Motor neuron (in vitro differentiated cells): ENCODE measurements at regions not wholly inside any gene's neighbourhood (a gene's known extent, or its start where the extent isn't known, plus 50 kb on each side); places are given as distances from the start of the nearest gene placed in this dataset.

ENCODE experiments used
- ATAC-seq, 8 experiments: fragments of 200-7000 bp; cut with Tn5 transposase; replicated peaks in 6 of 8; 2 replicates each; pipeline ENCODE4 v1.8.0; 2021; ENCODE audit warnings: mild to moderate bottlenecking in 8 of 8, moderate library complexity in 8 of 8
- H3K27ac ChIP-seq, 2 donors: fragments of 250-450 bp; sonication (Bioruptor Pico); 2 replicates each; pipeline ENCODE4 v1.9.0; 2021; ENCODE audit warnings: antibody characterized with exemption in 2 of 2, mild to moderate bottlenecking in 2 of 2, moderate library complexity in 1 of 2
- H3K4me1 ChIP-seq, 2 donors: fragments of 250-450 bp; sonication (Bioruptor Pico); replicated peaks in 1 of 2; 2 replicates each; pipeline ENCODE4 v1.6.1; 2021; ENCODE audit warnings: antibody characterized with exemption in 2 of 2, mild to moderate bottlenecking in 2 of 2, moderate library complexity in 1 of 2
- H3K4me3 ChIP-seq, 5 donors: fragments of 250-450 bp; sonication (Bioruptor Pico); 2 replicates each; pipeline ENCODE4 v1.9.0; 2021; ENCODE audit warnings: antibody characterized with exemption in 5 of 5, mild to moderate bottlenecking in 5 of 5, moderate library complexity in 4 of 5
- WGBS, 10 experiments: fragments of 450-650 bp; shearing (Covaris generic); methylation state at CpG; one replicate each; pipeline ENCODE4 v1.0.0; 2022; 5-methylcytosine and 5-hydroxymethylcytosine counted together
- in situ Hi-C, 9 experiments: fragments of 400-800 bp; cut with MboI; loops; one replicate each; pipeline ENCODE4 v1.15.0; 2021; ENCODE audit warnings: low sequenced_read_pairs in 9 of 9, low pct_unique_long_range_greater_than_20kb in 2 of 9; ENCODE audit not compliant: unreplicated experiment in 9 of 9

GRCh38 chr18:67310826-67311225, 205.7 kb downstream of the DSEL start:
- no peak overlapping the region for H3K27ac ChIP-seq
- no peak for ATAC-seq
- H3K4me3 ChIP-seq = no peak overlapping the region
- in situ Hi-C loops = no loop called here
- no peaks in the 10 kb centered on the region for H3K4me1 ChIP-seq

- WGBS, 10 experiments = 50 to 94% (median 81%) methylated on average over 1 to 4 of the region's 4 CpGs
- Histone ChIP-seq H3K27ac (no peak overlapping the region), H3K4me1 (no peaks in the 10 kb centered on the region), H3K4me3 (no peak overlapping the region)
- no peak for ATAC-seq
- in situ Hi-C loops = no loop called here
These were observed 207.7 kb downstream of the DSEL start for GRCh38 chr18:67308819-67309218.

DNA sequence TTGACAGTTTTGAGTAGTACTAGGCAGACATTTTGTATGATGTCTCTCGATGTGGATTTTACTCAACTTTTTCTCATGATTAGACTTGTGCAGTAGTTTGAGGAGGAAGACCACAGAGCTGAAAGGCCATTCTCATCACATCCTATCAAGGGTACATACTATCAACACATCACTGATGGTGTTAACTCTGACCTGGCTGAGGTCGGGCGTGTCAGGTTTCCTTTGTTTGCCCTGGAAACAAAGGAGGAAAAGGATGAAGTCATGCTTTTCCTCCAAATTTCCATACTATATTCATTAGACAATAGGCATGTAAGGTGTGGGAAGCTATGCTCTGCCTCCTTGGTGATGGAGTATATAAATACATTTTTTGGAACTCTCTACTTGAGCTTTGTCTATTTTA, 211.1 kb downstream of the DSEL start:
- WGBS, 10 experiments = 65 to 100% (median 87%) methylated on average over 1 to 3 of the region's 3 CpGs; no CpG with 5 or more reads in 3 of the 10 experiments
- ATAC-seq = no peak
- Histone ChIP-seq H3K27ac (no peak overlapping the region), H3K4me1 (no peaks in the 10 kb centered on the region), H3K4me3 (no peak overlapping the region)
- in situ Hi-C loops = no loop called here

DNA sequence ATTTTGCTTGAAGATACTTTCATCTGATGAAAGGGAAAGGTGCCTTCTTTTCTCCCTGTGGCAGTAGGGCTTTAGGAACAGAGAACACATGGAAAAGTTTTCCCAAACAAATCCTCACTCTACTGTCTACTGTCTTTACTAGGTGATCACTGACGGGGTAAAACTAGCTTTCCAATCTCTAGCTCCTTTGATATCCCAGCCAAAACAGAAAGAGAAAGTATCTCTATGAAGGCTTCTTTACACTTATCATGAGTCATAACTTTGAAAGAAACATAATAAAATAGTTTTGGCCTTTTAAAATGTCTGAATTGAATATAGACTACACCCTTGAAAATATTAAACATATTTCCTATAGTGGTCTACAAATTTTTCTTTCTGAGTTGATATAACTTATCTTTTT, 214.5 kb downstream of the DSEL start:
- in situ Hi-C loops = no loop called here

GRCh38 chr18:67301592-67301991, 214.9 kb downstream of the DSEL start:
- no peak for ATAC-seq
- in situ Hi-C loops = no loop called here
- H3K4me3 ChIP-seq = no peak overlapping the region
- 71 to 100% (median 100%) methylated on average over 1 of the region's 1 CpG; no CpG with 5 or more reads in 5 of the 10 experiments for WGBS, 10 experiments
- no peaks in the 10 kb centered on the region for H3K4me1 ChIP-seq
- H3K27ac ChIP-seq = no peak overlapping the region

More for the DNA sequence above, 214.5 kb downstream of the DSEL start:
- WGBS, 10 experiments = 0 to 100% (median 45%) methylated on average over 1 of the region's 1 CpG; no CpG with 5 or more reads in 4 of the 10 experiments
- no peak overlapping the region for H3K27ac ChIP-seq
- H3K4me1 ChIP-seq = no peaks in the 10 kb centered on the region
- H3K4me3 ChIP-seq = no peak overlapping the region
- peak in 1 of 8 experiments; percentile 69 for ATAC-seq

DNA sequence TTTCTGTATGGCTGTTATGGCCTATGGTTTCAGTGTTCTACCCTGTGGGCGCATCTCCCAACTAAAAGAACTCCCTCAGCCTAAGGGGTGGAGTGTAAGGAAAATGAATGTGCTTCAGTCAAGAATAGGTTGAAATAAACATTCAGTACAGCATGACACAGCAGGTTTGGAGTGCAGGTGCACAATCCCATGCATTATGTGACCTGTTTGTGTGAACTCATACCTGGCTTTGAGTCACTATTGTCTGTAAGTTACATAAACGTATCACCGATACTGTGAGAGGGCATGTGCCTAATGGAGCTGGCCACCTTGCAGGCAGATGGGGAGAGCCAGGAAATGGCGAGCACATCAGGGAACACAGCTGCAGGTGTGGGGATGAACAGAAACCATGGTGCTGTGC, 216.0 kb downstream of the DSEL start:
- no peak for ATAC-seq
- Histone ChIP-seq H3K4me3 (no peak overlapping the region), H3K4me1 (no peaks in the 10 kb centered on the region), H3K27ac (no peak overlapping the region)
- in situ Hi-C loops = no loop called here
- 82 to 100% (median 87%) methylated on average over 2 to 4 of the region's 4 CpGs; no CpG with 5 or more reads in 5 of the 10 experiments for WGBS, 10 experiments

- Histone ChIP-seq H3K4me3 (no peak overlapping the region), H3K27ac (no peak overlapping the region), H3K4me1 (no peaks in the 10 kb centered on the region)
- no peak for ATAC-seq
- in situ Hi-C loops = no loop called here
- WGBS, 10 experiments = 0 to 95% (median 78%) methylated on average over 2 to 3 of the region's 3 CpGs; no CpG with 5 or more reads in 2 of the 10 experiments
These were observed 223.7 kb downstream of the DSEL start for GRCh38 chr18:67292814-67293213.

- Histone ChIP-seq H3K4me3 (no peak overlapping the region), H3K4me1 (no peaks in the 10 kb centered on the region), H3K27ac (no peak overlapping the region)
- WGBS, 10 experiments = 50 to 100% (median 72%) methylated on average over 2 to 4 of the region's 4 CpGs
- in situ Hi-C loops = no loop called here
- no peak for ATAC-seq
These were observed 226.1 kb downstream of the DSEL start for GRCh38 chr18:67290421-67290820.

- WGBS, 10 experiments = 38 to 92% (median 77%) methylated on average over 1 to 2 of the region's 2 CpGs; no CpG with 5 or more reads in 3 of the 10 experiments
- in situ Hi-C loops = no loop called here
- no peak overlapping the region for H3K4me3 ChIP-seq
- no peak overlapping the region for H3K27ac ChIP-seq
- ATAC-seq = no peak
- H3K4me1 ChIP-seq = no peaks in the 10 kb centered on the region
These were observed 230.9 kb downstream of the DSEL start for GRCh38 chr18:67285583-67285982.

- Histone ChIP-seq H3K4me1 (no peaks in the 10 kb centered on the region), H3K27ac (no peak overlapping the region), H3K4me3 (no peak overlapping the region)
- peak in 1 of 8 experiments; percentile 25 for ATAC-seq
- in situ Hi-C loops = no loop called here
These were observed 233.7 kb downstream of the DSEL start for GRCh38 chr18:67282796-67283195.

- 0 to 100% (median 68%) methylated on average over 1 of the region's 1 CpG; no CpG with 5 or more reads in 2 of the 10 experiments for WGBS, 10 experiments
- Histone ChIP-seq H3K4me1 (no peaks in the 10 kb centered on the region), H3K4me3 (no peak overlapping the region), H3K27ac (no peak overlapping the region)
- in situ Hi-C loops = no loop called here
- ATAC-seq = no peak
These were observed 234.8 kb downstream of the DSEL start for GRCh38 chr18:67281746-67282145.

DNA sequence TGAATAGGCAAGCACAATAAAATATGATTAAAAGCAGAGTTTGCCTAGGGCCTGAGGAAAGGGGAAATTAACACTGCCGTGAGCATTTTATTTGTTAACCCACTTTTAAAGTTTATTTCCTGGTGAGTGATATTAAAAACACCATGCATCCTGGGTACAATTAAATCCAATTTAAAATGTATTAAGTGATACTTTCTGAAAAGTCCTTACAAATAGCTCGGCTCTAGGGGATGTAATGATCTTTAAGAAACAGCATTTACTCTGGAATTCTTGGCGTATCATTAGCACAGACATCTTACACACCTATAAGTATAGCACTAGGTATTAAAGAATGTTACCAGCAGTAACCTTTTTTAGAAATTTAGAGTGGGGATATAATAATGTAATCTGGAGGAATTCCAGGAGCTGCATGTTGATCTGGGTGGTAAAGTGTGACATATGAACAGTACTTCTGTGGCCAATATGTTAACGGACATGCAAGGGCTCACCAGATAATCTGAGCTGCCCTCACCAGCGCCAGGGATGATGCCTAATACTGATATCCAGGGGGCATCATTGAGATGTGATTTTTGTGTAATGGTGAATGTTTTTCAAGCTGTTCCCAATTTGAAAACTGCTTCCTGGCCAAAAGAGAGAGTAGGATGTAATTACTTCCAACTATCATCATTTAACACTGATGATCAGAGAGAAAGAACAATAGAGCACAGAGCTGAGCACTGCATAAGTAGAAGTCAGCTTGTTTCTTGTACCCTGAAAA, 235.9 kb downstream of the DSEL start:
- 24 to 100% (median 88%) methylated on average over 1 to 4 of the region's 5 CpGs for WGBS, 10 experiments
- no peak overlapping the region for H3K27ac ChIP-seq
- in situ Hi-C loops = no loop called here
- no peaks in the 10 kb centered on the region for H3K4me1 ChIP-seq
- no peak overlapping the region for H3K4me3 ChIP-seq
- ATAC-seq = peak in 1 of 8 experiments; percentile 38

DNA sequence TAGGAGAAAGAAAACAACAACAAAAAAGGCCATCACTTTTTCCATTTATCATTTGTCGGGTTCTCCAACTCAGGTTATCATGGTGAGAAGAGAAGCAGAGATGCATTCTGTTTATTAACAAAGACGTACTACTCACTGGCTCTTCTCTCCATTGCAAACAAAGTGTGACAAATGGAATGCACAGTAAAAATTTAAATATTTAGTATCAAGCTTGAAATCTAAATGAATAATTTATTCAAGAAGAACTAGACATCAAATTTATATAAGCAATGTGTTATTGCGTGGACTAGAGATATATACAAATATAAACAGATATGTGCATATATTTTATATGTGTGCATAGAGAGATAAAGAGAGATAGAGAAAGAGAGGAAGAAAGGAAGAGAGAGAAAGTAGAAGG, 236.5 kb downstream of the DSEL start:
- H3K4me1 ChIP-seq = no peaks in the 10 kb centered on the region
- in situ Hi-C loops = no loop called here
- 18 to 94% (median 58%) methylated on average over 2 to 3 of the region's 3 CpGs for WGBS, 10 experiments
- H3K27ac ChIP-seq = no peak overlapping the region
- H3K4me3 ChIP-seq = no peak overlapping the region
- ATAC-seq = peak in 1 of 8 experiments; percentile 90

DNA sequence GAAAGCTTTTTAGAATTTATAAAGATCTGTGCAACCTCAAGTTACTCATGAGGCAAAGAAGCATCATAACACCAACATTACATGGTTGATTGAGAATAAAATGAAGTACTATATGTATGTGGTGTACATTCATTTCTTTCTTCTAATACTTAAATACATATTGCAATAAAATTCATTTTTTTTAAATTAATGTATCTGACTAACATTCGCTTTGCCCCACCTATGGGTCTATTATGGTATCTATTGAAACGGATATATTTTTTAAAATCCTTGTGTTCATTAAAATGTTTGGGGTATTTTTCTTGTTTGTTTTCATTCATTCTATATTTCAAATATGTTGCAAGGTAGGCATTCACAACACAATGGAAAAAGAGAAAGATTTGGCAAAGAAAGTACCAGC, 237.5 kb downstream of the DSEL start:
- no peak overlapping the region for H3K4me3 ChIP-seq
- no peaks in the 10 kb centered on the region for H3K4me1 ChIP-seq
- H3K27ac ChIP-seq = no peak overlapping the region
- 57 to 100% (median 95%) methylated on average over 1 to 2 of the region's 2 CpGs; no CpG with 5 or more reads in 1 of the 10 experiments for WGBS, 10 experiments
- no peak for ATAC-seq
- in situ Hi-C loops = no loop called here
